CD14-positive monocyte (primary cell): ENCODE measurements at regions not wholly inside any gene's neighbourhood (a gene's known extent, or its start where the extent isn't known, plus 50 kb on each side); places are given as distances from the start of the nearest gene placed in this dataset.

Source experiments
- DNase-seq, 3 donors: peaks; one replicate each; pipeline ENCODE4 v3.0.0-alpha.2; 2011 to 2022
- H2AFZ ChIP-seq: 2 replicates; pipeline ENCODE4 v1.6.0; 2012; ENCODE audit warnings: mild to moderate bottlenecking, low read depth, low read length, inconsistent platforms; ENCODE audit not compliant: insufficient read depth, poor library complexity, severe bottlenecking
- H3K27ac ChIP-seq, 2 donors: 1 replicate in 1 of 2; 2 replicates in 1 of 2; pipeline ENCODE4 v1.5.1; 2012 to 2013; ENCODE audit warnings: low read length in 2 of 2, control low read depth in 1 of 2, inconsistent platforms in 1 of 2, low read depth in 1 of 2, mild to moderate bottlenecking in 1 of 2
- H3K27me3 ChIP-seq, 2 donors: one replicate each; pipeline versions ENCODE4 v1.6.0 to v1.6.1; 2011 to 2013; ENCODE audit warnings: low read length in 2 of 2; ENCODE audit not compliant: control insufficient read depth in 2 of 2, insufficient read depth in 2 of 2
- H3K36me3 ChIP-seq, 2 donors: replicated peaks in 1 of 2; 1 replicate in 1 of 2; 2 replicates in 1 of 2; pipeline versions ENCODE4 v1.5.1 to v1.6.1; 2012 to 2013; ENCODE audit warnings: low read length in 2 of 2, control low read depth in 1 of 2, inconsistent platforms in 1 of 2, mild to moderate bottlenecking in 1 of 2; ENCODE audit not compliant: insufficient read depth in 2 of 2, control insufficient read depth in 1 of 2
- H3K4me1 ChIP-seq, 2 donors: 1 replicate in 1 of 2; 2 replicates in 1 of 2; pipeline versions ENCODE4 v1.5.1 to v1.6.1; 2012 to 2013; ENCODE audit warnings: low read length in 2 of 2, control low read depth in 1 of 2, inconsistent platforms in 1 of 2, mild to moderate bottlenecking in 1 of 2, moderate library complexity in 1 of 2; ENCODE audit not compliant: insufficient read depth in 2 of 2, control insufficient read depth in 1 of 2
- H3K4me2 ChIP-seq: replicated peaks from 2 replicates; pipeline ENCODE3; 2012; ENCODE audit warnings: low read length, moderate library complexity, mild to moderate bottlenecking; ENCODE audit not compliant: poor library complexity, severe bottlenecking; ENCODE audit errors: extremely low read depth
- H3K4me3 ChIP-seq, 3 experiments: fragments of 200-600 bp in 1 of 3; sonication (generic) in 1 of 3; replicated peaks in 1 of 3; 1 replicate in 2 of 3; 2 replicates in 1 of 3; pipeline ENCODE4 v1.5.1; 2011 to 2013; ENCODE audit warnings: low read length in 3 of 3, mild to moderate bottlenecking in 3 of 3, control low read depth in 2 of 3, low read depth in 2 of 3, inconsistent platforms in 1 of 3, moderate library complexity in 1 of 3
- H3K79me2 ChIP-seq: 2 replicates; pipeline ENCODE4 v1.6.0; 2012; ENCODE audit warnings: mild to moderate bottlenecking, control low read depth, inconsistent platforms, low read length, moderate library complexity; ENCODE audit not compliant: insufficient read depth
- H3K9ac ChIP-seq: 2 replicates; pipeline ENCODE4 v1.6.0; 2017; ENCODE audit warnings: low read length, mild to moderate bottlenecking; ENCODE audit not compliant: insufficient read depth, poor library complexity, severe bottlenecking
- H3K9me3 ChIP-seq, 2 donors: replicated peaks in 1 of 2; 1 replicate in 1 of 2; 2 replicates in 1 of 2; pipeline versions ENCODE4 v1.5.1 to v1.6.1; 2012 to 2013; ENCODE audit warnings: low read length in 2 of 2, control low read depth in 1 of 2; ENCODE audit not compliant: control insufficient read depth in 1 of 2, insufficient read depth in 1 of 2
- H4K20me1 ChIP-seq: 2 replicates; pipeline ENCODE4 v1.6.0; 2012; ENCODE audit warnings: mild to moderate bottlenecking, low read length, control low read depth, moderate library complexity; ENCODE audit not compliant: insufficient read depth
- H3K27ac Mint-ChIP-seq, 7 donors: one replicate each; pipeline ENCODE4 v1.8.0; 2020; ENCODE audit warnings: mild to moderate bottlenecking in 7 of 7, mixed read lengths in 7 of 7, moderate library complexity in 6 of 7, inconsistent platforms in 2 of 7
- H3K27me3 Mint-ChIP-seq, 3 donors: one replicate each; pipeline ENCODE4 v1.8.0; 2021 to 2022; ENCODE audit warnings: low read depth in 3 of 3, mild to moderate bottlenecking in 3 of 3, mixed read lengths in 3 of 3, moderate library complexity in 3 of 3, inconsistent platforms in 1 of 3
- H3K36me3 Mint-ChIP-seq, 2 donors: one replicate each; pipeline ENCODE4 v1.8.0; 2020; ENCODE audit warnings: mixed read lengths in 2 of 2, inconsistent platforms in 1 of 2, mild to moderate bottlenecking in 1 of 2
- H3K4me1 Mint-ChIP-seq: one replicate; pipeline ENCODE4 v1.8.0; 2020; ENCODE audit warnings: mild to moderate bottlenecking, mixed read lengths
- H3K4me3 Mint-ChIP-seq, 2 donors: one replicate each; pipeline ENCODE4 v1.8.0; 2020; ENCODE audit warnings: mild to moderate bottlenecking in 2 of 2, mixed read lengths in 2 of 2, moderate library complexity in 1 of 2
- H3K9me3 Mint-ChIP-seq, 7 donors: one replicate each; pipeline ENCODE4 v1.8.0; 2020 to 2022; ENCODE audit warnings: mixed read lengths in 7 of 7, mild to moderate bottlenecking in 6 of 7, moderate library complexity in 6 of 7, inconsistent platforms in 2 of 7
- CTCF ChIP-seq: fragments of 200-600 bp; IDR thresholded peaks from one replicate; pipeline ENCODE4 v1.8.0; 2022; ENCODE audit warnings: antibody characterized with exemption, mild to moderate bottlenecking
- WGBS: methylation state at CpG from one replicate; pipeline ENCODE4 v1.1.5; 2013; ENCODE audit warnings: missing lambda C conversion rate; ENCODE audit not compliant: insufficient coverage; 5-methylcytosine and 5-hydroxymethylcytosine counted together
- intact Hi-C, 2 donors: fragments of 100-400 bp; cut with micrococcal nuclease; formaldehyde crosslinking; loops; one replicate each; pipeline versions ENCODE4 v1.15.0 to v1.15.1; 2023

- Histone ChIP-seq H3K9me3 (peaks cover 0 to 4% of the 10 kb centered on the region in 2 donors), H3K9ac (no peak overlapping the region), H3K4me2 (no peak overlapping the region), H3K27me3 (no peaks in the 10 kb centered on the region), H3K4me1 (no peaks in the 10 kb centered on the region), H2AFZ (no peak overlapping the region), H4K20me1 (no peaks in the 10 kb centered on the region), H3K79me2 (no peaks in the 10 kb centered on the region), H3K36me3 (no peaks in the 10 kb centered on the region), H3K27ac (no peak overlapping the region), H3K4me3 (no peak overlapping the region)
- WGBS: no CpG with 5 or more reads among the region's 3 CpGs
- Mint-ChIP-seq H3K36me3 (no peaks in the 10 kb centered on the region), H3K9me3 (peaks cover 0 to 11% (median 3%) of the 10 kb centered on the region in 7 donors), H3K4me3 (no peak overlapping the region), H3K27me3 (peaks cover 0 to 2% (median 0%) of the 10 kb centered on the region in 3 donors), H3K27ac (no peak overlapping the region), H3K4me1 (no peaks in the 10 kb centered on the region)
- no peak for DNase-seq
- TF ChIP-seq CTCF: no peak
- intact Hi-C loops: no loop called here
Observed at GRCh38 chr1:187844313-187844712, 1015.6 kb downstream of the PLA2G4A start.

GRCh38 chr1:187847531-187847930 lies 1018.8 kb downstream of the PLA2G4A start:
- H3K27ac Mint-ChIP-seq: no peak overlapping the region
- no peak overlapping the region for H3K27ac ChIP-seq
- no peaks in the 10 kb centered on the region for H3K79me2 ChIP-seq
- DNase-seq: no peak
- no peak overlapping the region for H3K4me3 ChIP-seq
- H3K9me3 ChIP-seq: peaks cover 0 to 4% of the 10 kb centered on the region in 2 donors
- no peaks in the 10 kb centered on the region for H3K27me3 ChIP-seq
- no peak overlapping the region for H3K4me3 Mint-ChIP-seq
- H3K4me1 Mint-ChIP-seq: no peaks in the 10 kb centered on the region
- no peaks in the 10 kb centered on the region for H3K4me1 ChIP-seq
- H3K9ac ChIP-seq: no peak overlapping the region
- H2AFZ ChIP-seq: no peak overlapping the region
- peaks cover 5 to 14% (median 10%) of the 10 kb centered on the region in 7 donors for H3K9me3 Mint-ChIP-seq
- no peak overlapping the region for H3K4me2 ChIP-seq
- H3K36me3 Mint-ChIP-seq: no peaks in the 10 kb centered on the region
- peaks cover 0 to 2% (median 2%) of the 10 kb centered on the region in 3 donors for H3K27me3 Mint-ChIP-seq
- H3K36me3 ChIP-seq: no peaks in the 10 kb centered on the region
- intact Hi-C loops: no loop called here
- no peaks in the 10 kb centered on the region for H4K20me1 ChIP-seq
- TF ChIP-seq CTCF: no peak
